Peyer's patch (tissue), 4 donors: ENCODE measurements at regions not wholly inside any gene's neighbourhood (a gene's known extent, or its start where the extent isn't known, plus 50 kb on each side); places are given as distances from the start of the nearest gene placed in this dataset.

Experiments
- CTCF ChIP-seq, 6 experiments: fragments of 450-650 bp in 4 of 6; fragments of 200-600 bp in 2 of 6; sonication (generic) in 1 of 6; IDR thresholded peaks; one replicate each; pipeline ENCODE4 v1.5.1; 2017 to 2019; ENCODE audit warnings: antibody characterized with exemption in 6 of 6, mild to moderate bottlenecking in 3 of 6, moderate library complexity in 1 of 6
- POLR2A ChIP-seq, 2 donors: fragments of 450-650 bp; IDR thresholded peaks; one replicate each; pipeline ENCODE4 v1.5.1; 2017; ENCODE audit warnings: antibody characterized with exemption in 2 of 2, mild to moderate bottlenecking in 2 of 2, moderate library complexity in 2 of 2

GRCh38 chr9:115305543-115305942, 187.6 kb upstream of the TNC start:
- TF ChIP-seq CTCF (IDR thresholded peaks at IDR 0.05) (no peak), POLR2A (IDR thresholded peaks at IDR 0.05) (no peak)
